Dermis blood vessel endothelial cell (primary cell): ENCODE measurements at regions not wholly inside any gene's neighbourhood (a gene's known extent, or its start where the extent isn't known, plus 50 kb on each side); places are given as distances from the start of the nearest gene placed in this dataset.
A peak's percentile ranks its signal among the peaks of the same experiment; 100 is the strongest.

Experiments
- DNase-seq: peaks from one replicate; pipeline ENCODE4 v3.0.0; 2010

- DNase-seq: no peak
These were observed 50.9 kb upstream of the A1CF start for GRCh38 chr10:50936335-50936734.

GRCh38 chr10:50937230-50937907 is 51.9 kb upstream of the A1CF start:
- DNase-seq: peak; percentile 43

- no peak for DNase-seq
These were observed 56.2 kb upstream of the A1CF start for GRCh38 chr10:50941629-50942028.

- no peak for DNase-seq
These were observed 61.8 kb upstream of the A1CF start for GRCh38 chr10:50946991-50947781.

GRCh38 chr10:50951365-50951764 is 65.9 kb upstream of the A1CF start:
- DNase-seq: no peak

DNA sequence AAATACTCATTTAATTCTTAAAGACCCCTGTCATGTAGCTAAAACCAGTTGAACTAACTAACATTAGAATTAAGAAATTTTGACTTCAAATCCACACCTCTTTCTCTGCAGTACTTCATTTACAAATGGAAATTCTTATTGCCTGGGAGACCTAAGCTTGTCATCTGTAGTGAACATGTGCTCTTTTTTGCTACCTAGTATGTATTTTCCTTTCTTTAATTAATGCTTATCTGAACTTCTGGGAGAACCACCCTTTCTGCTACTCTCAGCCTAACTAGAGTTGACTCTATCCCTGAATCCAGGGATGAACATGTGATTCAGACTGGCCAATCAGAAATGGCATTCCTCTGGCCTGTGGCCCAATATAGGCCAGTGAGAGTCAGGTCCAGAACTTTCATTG is 75.9 kb upstream of the A1CF start:
- no peak for DNase-seq

DNA sequence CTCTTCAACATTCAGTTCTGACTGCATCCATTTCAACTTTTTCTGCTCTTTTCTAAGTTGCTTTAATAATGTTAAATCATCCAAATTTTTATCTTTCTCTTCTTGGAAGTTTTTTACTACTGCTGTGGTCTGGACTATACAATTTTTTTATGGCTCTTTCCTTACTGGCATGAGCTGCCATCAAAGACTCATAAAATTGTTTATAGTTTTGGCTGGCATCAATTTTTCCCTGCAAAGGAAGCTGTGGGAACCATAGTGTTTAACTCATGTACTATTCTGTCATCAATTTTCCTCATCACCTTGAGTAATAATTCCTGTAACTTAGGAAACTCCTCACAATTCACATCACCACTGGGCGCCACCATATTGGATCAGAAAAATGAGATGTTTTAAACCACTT is 77.6 kb upstream of the A1CF start:
- DNase-seq: no peak

- no peak for DNase-seq
These were observed 83.1 kb upstream of the A1CF start for GRCh38 chr10:50968386-50969091.

- DNase-seq: no peak
These were observed 87.2 kb upstream of the A1CF start for GRCh38 chr10:50972591-50972990.

DNA sequence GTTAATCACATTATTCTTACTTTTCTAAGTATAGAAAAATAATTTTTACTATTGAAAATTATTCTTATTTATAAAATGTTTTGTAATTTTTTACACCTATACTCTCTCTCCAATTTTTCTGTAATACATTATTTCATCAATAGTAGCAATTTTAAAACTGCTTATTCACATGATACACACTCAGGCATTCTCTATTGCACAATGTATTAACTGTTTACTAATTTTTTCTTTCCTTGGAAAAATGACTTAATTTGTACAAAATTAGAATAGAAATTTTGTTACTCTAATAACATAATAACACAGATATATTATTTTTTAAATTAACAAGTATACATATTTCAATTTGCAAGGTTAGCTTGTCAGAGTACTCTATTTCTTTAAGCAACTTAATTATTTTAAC is 92.9 kb upstream of the PRKG1 start:
- DNase-seq: no peak

DNA sequence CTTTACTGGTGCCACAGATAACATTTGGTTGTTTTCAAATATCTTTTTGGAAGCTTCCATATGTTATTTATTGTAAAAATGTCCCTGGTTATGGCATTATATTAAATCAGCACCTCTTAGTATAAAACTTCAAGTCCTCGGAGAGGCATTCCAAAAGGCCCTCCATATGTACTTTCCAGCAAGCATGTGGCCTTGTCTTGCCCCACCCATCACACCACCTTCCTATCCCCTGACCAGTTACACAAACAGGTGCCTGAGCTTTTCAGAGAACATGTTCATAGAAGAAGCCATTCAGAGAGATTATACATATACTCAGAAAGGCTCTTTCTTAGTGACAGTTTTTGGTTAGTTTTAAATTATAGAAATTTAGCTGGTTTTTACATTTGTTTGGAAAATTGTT is 92.4 kb upstream of the PRKG1 start:
- no peak for DNase-seq

DNA sequence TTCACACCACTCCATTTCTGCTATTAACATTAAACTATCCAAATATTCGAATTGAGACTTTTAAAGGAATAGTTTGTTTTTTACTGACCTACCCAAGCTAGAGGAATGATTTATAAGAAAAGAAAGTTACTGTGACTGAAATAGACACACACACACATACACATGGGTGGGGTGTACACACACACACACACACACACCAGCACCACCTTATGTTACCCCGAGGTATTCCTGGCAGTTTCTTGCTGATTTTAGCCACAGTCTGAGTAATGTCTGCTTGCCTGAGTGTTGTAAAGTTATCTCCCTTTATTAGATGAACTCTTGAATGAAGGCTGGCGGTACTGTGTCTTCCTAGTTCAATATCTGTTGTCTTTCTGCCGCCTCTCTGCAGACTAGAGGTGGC is 91.3 kb upstream of the PRKG1 start:
- no peak for DNase-seq

DNA sequence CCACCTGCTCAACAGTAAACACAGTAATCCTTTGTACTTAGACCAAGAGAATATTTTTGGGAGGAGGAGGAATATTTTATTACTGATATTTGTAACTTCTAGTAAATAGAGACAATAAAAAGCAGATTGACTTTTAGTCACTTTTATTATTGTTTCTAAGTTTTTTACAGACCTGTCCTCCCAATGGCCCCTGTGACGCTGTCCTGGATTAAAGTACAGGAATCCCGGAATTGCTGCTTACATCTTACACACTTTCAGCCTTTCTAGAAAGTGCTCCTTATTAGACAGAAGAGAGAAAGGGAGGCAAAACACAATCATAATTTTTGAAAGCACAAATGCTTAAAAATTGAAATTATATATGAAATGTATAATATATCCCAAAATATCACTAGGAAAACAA is 86.4 kb upstream of the PRKG1 start:
- DNase-seq: no peak

GRCh38 chr10:50988792-50989191 is 85.5 kb upstream of the PRKG1 start:
- peak; percentile 36 for DNase-seq

GRCh38 chr10:50990568-50991455 is 83.5 kb upstream of the PRKG1 start:
- DNase-seq: peak; percentile 22

DNA sequence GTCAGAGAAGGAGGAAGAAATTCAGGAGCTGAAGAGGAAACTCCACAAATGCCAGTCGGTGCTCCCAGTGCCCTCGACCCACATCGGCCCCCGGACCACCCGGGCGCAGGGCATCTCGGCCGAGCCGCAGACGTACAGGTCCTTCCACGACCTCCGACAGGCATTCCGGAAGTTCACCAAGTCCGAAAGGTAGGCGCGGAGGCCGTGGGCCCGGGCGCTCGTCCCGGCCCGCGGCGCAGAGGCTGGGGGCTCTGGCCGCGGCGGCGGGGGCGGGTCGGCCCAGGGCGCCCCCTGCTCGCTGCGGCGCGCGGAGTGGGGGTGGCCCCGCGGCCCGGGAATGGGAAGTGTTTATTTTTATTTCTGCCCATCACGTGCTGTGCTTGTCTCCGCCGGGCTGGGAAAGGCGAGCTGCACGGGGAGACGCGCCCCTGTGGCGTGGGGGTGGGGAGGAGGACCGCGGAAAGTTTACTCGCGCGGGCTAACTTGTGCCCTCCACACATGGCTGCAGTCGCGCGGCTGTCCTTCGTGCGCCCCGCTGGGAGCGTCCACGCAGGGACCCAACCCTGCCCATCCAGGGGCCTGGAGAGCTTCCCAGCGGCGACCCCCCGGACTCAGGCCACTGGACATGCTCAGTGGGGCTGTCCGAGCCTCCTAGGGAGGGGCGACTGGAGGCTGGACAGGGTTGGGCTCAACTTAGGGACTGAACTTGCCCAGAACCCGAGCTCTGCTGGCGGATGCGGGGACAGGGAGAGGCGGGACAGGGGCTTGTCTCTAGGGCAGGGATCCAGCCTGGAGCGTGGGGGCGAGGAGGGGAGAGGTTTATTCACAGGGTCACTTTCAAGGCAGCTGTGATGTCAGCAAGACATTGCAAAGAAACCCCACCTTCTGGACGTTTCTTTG is 82.6 kb upstream of the PRKG1 start:
- DNase-seq: peak; percentile 4

GRCh38 chr10:50992356-50992901 is 81.9 kb upstream of the PRKG1 start:
- DNase-seq: no peak

GRCh38 chr10:50992972-50993766 is 81.1 kb upstream of the PRKG1 start:
- no peak for DNase-seq

DNA sequence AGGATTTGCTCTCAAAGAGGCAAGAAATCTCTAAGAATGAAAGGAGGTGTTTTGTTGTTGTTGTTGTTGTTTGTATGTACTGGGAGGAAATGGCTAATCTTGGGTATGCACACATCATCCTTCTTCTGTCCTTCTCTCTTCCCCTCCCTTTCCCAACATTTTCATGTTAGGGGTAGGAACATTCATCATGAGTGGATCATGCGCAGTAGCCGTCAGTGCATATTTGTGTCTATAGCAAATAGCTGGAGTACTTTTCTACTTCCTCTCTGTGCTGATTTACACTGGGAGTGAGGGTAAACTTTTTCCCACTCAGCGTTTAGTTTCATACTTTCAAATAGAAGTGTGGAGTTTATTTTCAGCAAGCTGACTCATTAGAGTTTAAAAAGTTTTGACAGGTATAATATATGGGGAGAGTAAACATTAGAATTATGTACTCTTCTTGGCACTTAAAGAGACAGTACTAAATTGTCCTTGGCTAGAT is 80.5 kb upstream of the PRKG1 start:
- DNase-seq: no peak

GRCh38 chr10:50997461-50997860 is 76.8 kb upstream of the PRKG1 start:
- DNase-seq: no peak
